ENCODE measurements at regions not wholly inside any gene's neighbourhood (a gene's known extent, or its start where the extent isn't known, plus 50 kb on each side); places are given as distances from the start of the nearest gene placed in this dataset.

DNA sequence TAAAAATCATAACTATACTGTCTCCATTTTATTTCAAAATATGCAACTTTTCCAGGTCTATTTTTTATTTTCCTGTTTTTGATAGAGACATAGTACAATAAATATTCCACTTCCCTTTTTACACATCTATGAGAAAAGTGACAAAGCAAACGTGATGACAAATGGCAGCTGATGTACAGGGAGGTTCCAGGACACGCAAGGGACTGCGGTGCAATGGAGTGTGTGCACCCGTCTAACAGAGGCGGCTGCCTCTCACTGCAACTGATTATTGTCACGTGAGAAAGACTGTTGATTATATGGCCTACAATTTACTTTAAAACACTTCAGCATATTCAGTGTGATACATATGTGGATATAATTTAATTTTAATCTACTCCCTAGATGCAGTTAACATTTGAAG is 142.6 kb downstream of the LRRC30 start:
- H3K4me3 ChIP-seq (ENCODE audit: low read depth, low read length) = no peak overlapping the region
- ChIA-PET POLR2A (no interaction called here), CTCF (no interaction called here)
- no peak for DNase-seq (ENCODE audit: low read depth, low spot score)
- TF ChIP-seq, protein P1, sequence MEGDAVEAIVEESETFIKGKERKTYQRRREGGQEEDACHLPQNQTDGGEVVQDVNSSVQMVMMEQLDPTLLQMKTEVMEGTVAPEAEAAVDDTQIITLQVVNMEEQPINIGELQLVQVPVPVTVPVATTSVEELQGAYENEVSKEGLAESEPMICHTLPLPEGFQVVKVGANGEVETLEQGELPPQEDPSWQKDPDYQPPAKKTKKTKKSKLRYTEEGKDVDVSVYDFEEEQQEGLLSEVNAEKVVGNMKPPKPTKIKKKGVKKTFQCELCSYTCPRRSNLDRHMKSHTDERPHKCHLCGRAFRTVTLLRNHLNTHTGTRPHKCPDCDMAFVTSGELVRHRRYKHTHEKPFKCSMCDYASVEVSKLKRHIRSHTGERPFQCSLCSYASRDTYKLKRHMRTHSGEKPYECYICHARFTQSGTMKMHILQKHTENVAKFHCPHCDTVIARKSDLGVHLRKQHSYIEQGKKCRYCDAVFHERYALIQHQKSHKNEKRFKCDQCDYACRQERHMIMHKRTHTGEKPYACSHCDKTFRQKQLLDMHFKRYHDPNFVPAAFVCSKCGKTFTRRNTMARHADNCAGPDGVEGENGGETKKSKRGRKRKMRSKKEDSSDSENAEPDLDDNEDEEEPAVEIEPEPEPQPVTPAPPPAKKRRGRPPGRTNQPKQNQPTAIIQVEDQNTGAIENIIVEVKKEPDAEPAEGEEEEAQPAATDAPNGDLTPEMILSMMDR (IDR thresholded peaks at IDR 0.05; ENCODE audit: insufficient read depth, low read length, missing control alignments) = no peak

DNA sequence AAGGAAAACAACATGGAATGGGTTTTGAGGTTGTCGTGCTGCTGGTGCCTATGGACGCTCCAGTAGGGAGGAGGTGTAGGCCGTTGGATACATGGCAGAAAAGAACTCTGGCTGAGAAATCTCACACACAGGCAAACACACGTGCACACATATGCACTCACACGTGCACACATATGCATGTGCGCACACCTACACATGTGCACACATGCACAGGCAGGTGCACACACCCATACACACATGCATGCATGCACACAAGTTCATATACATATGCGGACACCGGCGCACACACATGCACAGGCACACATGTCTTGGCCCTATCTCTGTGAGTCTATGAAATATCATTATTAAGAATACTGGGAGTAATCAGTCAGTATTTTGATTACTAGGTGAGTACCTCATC is 150.4 kb downstream of the LRRC30 start:
- DNase-seq (ENCODE audit: low read depth, low spot score) = no peak
- ChIA-PET POLR2A (no interaction called here), CTCF (no interaction called here)
- no peak overlapping the region for H3K4me3 ChIP-seq (ENCODE audit: low read depth, low read length)
- TF ChIP-seq, protein P1 (IDR thresholded peaks at IDR 0.05; ENCODE audit: insufficient read depth, low read length, missing control alignments) = no peak

GRCh38 chr18:7382328-7383001 is 151.6 kb downstream of the LRRC30 start:
- ChIA-PET POLR2A (no interaction called here), CTCF (no interaction called here)
- no peak for DNase-seq (ENCODE audit: low read depth, low spot score)
- no peak overlapping the region for H3K4me3 ChIP-seq (ENCODE audit: low read depth, low read length)
- TF ChIP-seq, protein P1 (IDR thresholded peaks at IDR 0.05; ENCODE audit: insufficient read depth, low read length, missing control alignments) = no peak

- POLR2A ChIA-PET = no interaction called here
Measured at GRCh38 chr18:7383002-7383980, 152.4 kb downstream of the LRRC30 start.

DNA sequence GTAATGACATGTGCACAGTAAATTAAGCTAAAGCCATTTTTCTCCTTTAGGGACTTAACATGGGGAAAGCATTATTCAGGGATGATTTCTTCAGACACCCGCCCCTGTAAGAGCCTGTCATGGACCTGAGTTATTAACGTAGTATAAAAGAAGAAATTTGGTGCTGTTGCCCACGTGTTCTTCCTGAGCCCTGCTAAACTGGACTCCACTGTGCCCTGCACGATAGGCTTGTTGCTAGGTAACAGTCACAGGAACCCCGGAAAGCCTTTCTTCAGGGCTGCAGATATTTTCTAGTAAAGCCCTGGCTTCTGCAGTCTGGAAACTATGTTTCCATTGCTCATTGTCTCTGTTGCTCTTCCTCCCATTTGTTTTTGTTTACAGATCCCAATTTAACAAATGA is 157.9 kb downstream of the LRRC30 start:
- ChIA-PET POLR2A (no interaction called here), CTCF (no interaction called here)
- DNase-seq (ENCODE audit: low read depth, low spot score) = no peak
- no peak overlapping the region for H3K4me3 ChIP-seq (ENCODE audit: low read depth, low read length)
- TF ChIP-seq, protein P1 (IDR thresholded peaks at IDR 0.05; ENCODE audit: insufficient read depth, low read length, missing control alignments) = no peak

More at GRCh38 chr18:7383002-7383980, 152.4 kb downstream of the LRRC30 start:
- DNase-seq (ENCODE audit: low read depth, low spot score) = no peak
- TF ChIP-seq, protein P1 (IDR thresholded peaks at IDR 0.05; ENCODE audit: insufficient read depth, low read length, missing control alignments) = no peak
- CTCF ChIA-PET = no interaction called here
- no peak overlapping the region for H3K4me3 ChIP-seq (ENCODE audit: low read depth, low read length)

DNA sequence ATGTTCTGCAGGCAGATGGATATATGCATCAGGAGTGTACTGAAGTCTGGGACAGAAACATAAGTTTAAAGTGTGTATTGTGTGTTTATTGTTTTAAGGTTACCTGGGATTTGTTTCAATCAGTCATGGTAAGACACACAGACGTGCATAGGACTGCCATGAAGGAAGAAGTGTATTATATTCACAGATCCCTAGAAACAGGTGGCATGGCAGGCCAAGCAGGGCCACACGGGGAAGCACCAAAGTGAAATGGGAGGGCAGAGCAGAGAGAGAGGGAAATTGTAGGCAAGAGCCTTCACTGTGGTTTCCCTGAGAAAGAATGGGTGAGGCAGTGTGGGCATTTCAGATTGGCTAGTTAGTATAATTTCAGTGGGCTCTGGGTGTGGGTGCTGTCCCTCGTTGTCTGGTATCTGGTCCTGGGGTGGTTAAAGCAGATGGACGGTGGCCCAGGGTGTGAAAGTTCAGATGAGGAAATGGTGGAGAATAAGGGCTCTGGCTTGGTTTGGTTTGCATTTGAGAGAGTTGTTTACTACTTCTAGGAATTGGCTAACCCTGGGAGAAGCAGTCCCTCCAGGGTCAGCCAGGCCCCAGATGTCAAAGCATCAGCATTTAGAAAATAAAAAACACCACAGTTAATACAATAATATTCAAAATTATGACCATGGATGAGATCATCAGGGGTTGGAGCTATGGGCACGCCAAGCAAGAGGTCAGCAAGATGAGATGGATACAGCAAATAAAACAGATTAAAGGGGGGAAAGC is 160.0 kb downstream of the LRRC30 start:
- CTCF ChIA-PET = no interaction called here
- H3K4me3 ChIP-seq (ENCODE audit: low read depth, low read length) = no peak overlapping the region
- no peak for DNase-seq (ENCODE audit: low read depth, low spot score)
- POLR2A ChIA-PET = no interaction called here
- TF ChIP-seq, protein P1 (IDR thresholded peaks at IDR 0.05; ENCODE audit: insufficient read depth, low read length, missing control alignments) = no peak

Measured in AG04449 (cell line).